ENCODE measurements at regions not wholly inside any gene's neighbourhood (a gene's known extent, or its start where the extent isn't known, plus 50 kb on each side); places are given as distances from the start of the nearest gene placed in this dataset.
"Not testable (repeated sequence)": the region's sequence is repeated elsewhere in the genome, so short reads cannot be mapped to it uniquely, and the experiment has no call there.

DNA sequence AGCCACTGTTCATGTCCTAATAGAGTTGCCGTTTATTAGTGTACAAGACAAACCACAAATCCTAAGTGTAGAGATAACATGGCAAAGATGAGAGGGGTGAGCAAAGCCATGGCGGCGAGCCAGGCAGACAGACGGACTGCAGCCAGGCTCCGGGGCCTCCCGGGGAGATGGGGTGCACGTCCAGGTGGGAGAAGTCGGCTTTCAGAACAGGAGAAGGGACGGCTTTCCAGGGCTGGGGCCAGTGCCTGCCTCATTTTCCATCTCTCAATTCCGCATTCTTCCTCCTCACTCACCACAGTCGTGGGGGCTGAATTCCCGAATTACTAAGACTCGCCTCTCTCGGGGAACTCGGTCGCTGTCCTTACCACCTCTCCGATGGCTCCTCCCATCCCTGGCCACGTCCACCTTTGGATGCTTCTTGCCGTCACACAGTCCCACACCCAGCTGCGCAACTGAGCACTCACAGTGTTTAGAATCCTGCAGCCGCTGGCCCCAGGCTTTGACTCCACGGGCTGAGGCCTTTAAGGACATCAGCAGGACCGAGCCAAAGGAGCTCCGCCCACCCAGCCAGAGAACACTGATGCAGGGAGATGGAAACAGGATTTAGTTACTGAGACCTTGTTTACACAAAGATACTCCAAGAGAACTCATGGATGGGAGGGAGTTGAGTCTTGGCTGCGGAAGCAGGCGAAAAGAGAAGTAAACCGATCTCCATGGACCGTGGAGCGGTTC, 59.7 kb downstream of the RNF112 start:
- 67 to 73% methylated on average over 29 of the region's 29 CpGs for WGBS, 2 donors
- peak; percentile 96 for DNase-seq
- peaks cover 0 to 17% (median 12%) of the 10 kb centered on the region in 4 donors for H3K4me1 ChIP-seq
- no peak for TF ChIP-seq POLR2A (IDR thresholded peaks at IDR 0.05)
- TF ChIP-seq POLR2AphosphoS5 (IDR thresholded peaks at IDR 0.05), result peak; percentile 6 to 78 (median 66)
- TF ChIP-seq EP300 (IDR thresholded peaks at IDR 0.05), result peak in 1 of 4 donors; percentile 1
- no peaks in the 10 kb centered on the region for H3K27me3 ChIP-seq
- H3K9me3 ChIP-seq, result no peaks in the 10 kb centered on the region
- intact Hi-C loops (cut with DNase I), result no loop called here
- peak overlapping the region; percentile 12 to 46 (median 38) for H3K4me3 ChIP-seq
- no peaks in the 10 kb centered on the region for H3K36me3 ChIP-seq
- H3K27ac ChIP-seq, result peak overlapping the region; percentile 68 to 89 (median 88)

DNA sequence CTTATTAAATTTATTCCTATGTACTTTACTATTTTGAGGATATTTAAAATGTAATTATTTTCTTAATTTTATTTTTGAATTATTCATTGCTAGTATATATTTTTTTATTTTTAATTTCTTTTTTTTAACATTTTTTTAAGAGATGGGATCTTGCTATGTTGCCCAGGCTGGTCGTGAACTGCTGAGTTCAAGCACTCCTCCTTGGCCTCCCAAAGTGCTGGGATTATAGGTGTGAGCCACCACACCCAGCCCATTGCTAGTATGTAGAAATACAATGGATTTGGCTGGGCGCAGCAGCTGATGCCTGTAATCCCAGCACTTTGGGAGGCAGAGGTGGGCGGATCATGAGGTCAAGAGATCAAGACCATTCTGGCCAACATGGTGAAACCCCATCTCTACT, 59.2 kb upstream of the SLC47A1 start:
- H3K9me3 ChIP-seq; H3K27ac ChIP-seq; DNase-seq; H3K27me3 ChIP-seq; H3K4me3 ChIP-seq; intact Hi-C loops (cut with DNase I); H3K36me3 ChIP-seq: not testable (repeated sequence)
- 89 to 95% methylated on average over 3 of the region's 3 CpGs for WGBS, 2 donors
- H3K4me1 ChIP-seq, result peaks cover 0 to 16% (median 12%) of the 10 kb centered on the region in 4 donors

- H3K27me3 ChIP-seq; DNase-seq; intact Hi-C loops (cut with DNase I); H3K9me3 ChIP-seq; H3K27ac ChIP-seq; H3K4me3 ChIP-seq; H3K36me3 ChIP-seq; H3K4me1 ChIP-seq: not testable (repeated sequence)
- 95 to 96% methylated on average over 30 to 31 of the region's 31 CpGs for WGBS, 2 donors
Observed at GRCh38 chr17:19475800-19476199, 57.9 kb upstream of the SLC47A1 start.

GRCh38 chr17:19482576-19482975, 51.1 kb upstream of the SLC47A1 start:
- peak overlapping the region; percentile 49 to 83 (median 64) for H3K27ac ChIP-seq
- TF ChIP-seq POLR2A (IDR thresholded peaks at IDR 0.05) (no peak), POLR2AphosphoS5 (IDR thresholded peaks at IDR 0.05) (peak in 1 of 4 donors; percentile 18)
- intact Hi-C loops (cut with DNase I), result no loop called here

More at GRCh38 chr17:19482576-19482975, 51.1 kb upstream of the SLC47A1 start:
- Histone ChIP-seq H3K27me3 (no peaks in the 10 kb centered on the region), H3K36me3 (no peaks in the 10 kb centered on the region), H3K4me1 (peaks cover 0 to 36% (median 34%) of the 10 kb centered on the region in 4 donors), H3K9me3 (no peaks in the 10 kb centered on the region), H3K4me3 (no peak overlapping the region)
- no peak for DNase-seq
- 51 to 65% methylated on average over 1 of the region's 1 CpG for WGBS, 2 donors

Measured in sigmoid colon (tissue), 6 donors.